Erythroblast (primary cell): ENCODE measurements at regions not wholly inside any gene's neighbourhood (a gene's known extent, or its start where the extent isn't known, plus 50 kb on each side); places are given as distances from the start of the nearest gene placed in this dataset.
"Not testable (repeated sequence)": the region's sequence is repeated elsewhere in the genome, so short reads cannot be mapped to it uniquely, and the experiment has no call there.

Source experiments
- GATA1 ChIP-seq: IDR thresholded peaks from 2 replicates; pipeline ENCODE4 v1.6.1; 2011; ENCODE audit warnings: low read depth, mild to moderate bottlenecking, control low read depth, low read length, moderate library complexity
- POLR2A ChIP-seq: IDR thresholded peaks from 2 replicates; pipeline ENCODE4 v1.6.1; 2011; ENCODE audit warnings: mild to moderate bottlenecking, low read length

GRCh38 chr1:199030541-199030940 is 391.7 kb downstream of the PTPRC start:
- TF ChIP-seq POLR2A, GATA1: not testable (repeated sequence)
